ENCODE measurements at regions not wholly inside any gene's neighbourhood (a gene's known extent, or its start where the extent isn't known, plus 50 kb on each side); places are given as distances from the start of the nearest gene placed in this dataset.

GRCh38 chr10:56266120-56266519 lies 94.9 kb downstream of the ZWINT start:
- Histone ChIP-seq H3K4me1 (no peaks in the 10 kb centered on the region), H3K27ac (replicated peaks) (no peak overlapping the region), H3K36me3 (no peaks in the 10 kb centered on the region), H3K4me3 (no peak overlapping the region), H3K27me3 (ENCODE audit: low read depth) (no peaks in the 10 kb centered on the region), H3K9me3 (replicated peaks) (no peaks in the 10 kb centered on the region)
- TF ChIP-seq, protein P1, sequence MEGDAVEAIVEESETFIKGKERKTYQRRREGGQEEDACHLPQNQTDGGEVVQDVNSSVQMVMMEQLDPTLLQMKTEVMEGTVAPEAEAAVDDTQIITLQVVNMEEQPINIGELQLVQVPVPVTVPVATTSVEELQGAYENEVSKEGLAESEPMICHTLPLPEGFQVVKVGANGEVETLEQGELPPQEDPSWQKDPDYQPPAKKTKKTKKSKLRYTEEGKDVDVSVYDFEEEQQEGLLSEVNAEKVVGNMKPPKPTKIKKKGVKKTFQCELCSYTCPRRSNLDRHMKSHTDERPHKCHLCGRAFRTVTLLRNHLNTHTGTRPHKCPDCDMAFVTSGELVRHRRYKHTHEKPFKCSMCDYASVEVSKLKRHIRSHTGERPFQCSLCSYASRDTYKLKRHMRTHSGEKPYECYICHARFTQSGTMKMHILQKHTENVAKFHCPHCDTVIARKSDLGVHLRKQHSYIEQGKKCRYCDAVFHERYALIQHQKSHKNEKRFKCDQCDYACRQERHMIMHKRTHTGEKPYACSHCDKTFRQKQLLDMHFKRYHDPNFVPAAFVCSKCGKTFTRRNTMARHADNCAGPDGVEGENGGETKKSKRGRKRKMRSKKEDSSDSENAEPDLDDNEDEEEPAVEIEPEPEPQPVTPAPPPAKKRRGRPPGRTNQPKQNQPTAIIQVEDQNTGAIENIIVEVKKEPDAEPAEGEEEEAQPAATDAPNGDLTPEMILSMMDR (IDR thresholded peaks at IDR 0.05; ENCODE audit: borderline replicate concordance), result no peak
- DNase-seq, result no peak
- intact Hi-C loops (cut with micrococcal nuclease), result no loop called here

DNA sequence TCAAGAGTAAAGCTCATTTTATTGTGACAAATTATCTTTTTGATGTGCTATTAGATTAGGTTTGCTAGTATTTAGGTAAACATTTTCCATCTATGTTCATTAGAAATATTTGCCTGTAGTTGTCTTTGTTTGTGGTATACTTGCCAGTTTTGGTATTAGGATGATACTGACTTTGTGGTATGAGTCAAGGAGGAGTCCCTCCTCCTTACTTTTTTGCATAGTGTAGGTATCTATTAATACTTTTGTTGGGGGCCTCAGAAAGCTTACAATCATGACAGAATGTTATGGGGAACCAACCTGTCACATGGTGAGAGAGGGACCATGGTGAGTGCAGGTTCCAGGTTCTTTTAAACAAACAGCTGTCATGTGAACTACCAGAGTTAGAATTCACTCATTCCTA lies 102.1 kb downstream of the ZWINT start:
- no peak overlapping the region for H3K27ac ChIP-seq (replicated peaks)
- TF ChIP-seq, protein P1 (IDR thresholded peaks at IDR 0.05; ENCODE audit: borderline replicate concordance), result no peak

GRCh38 chr10:56258378-56258777 lies 102.7 kb downstream of the ZWINT start:
- H3K9me3 ChIP-seq (replicated peaks), result peaks cover 4% of the 10 kb centered on the region
- intact Hi-C loops (cut with micrococcal nuclease), result no loop called here

More for the DNA sequence above, 102.1 kb downstream of the ZWINT start:
- Histone ChIP-seq H3K27me3 (ENCODE audit: low read depth) (no peaks in the 10 kb centered on the region), H3K36me3 (no peaks in the 10 kb centered on the region), H3K4me3 (no peak overlapping the region), H3K4me1 (no peaks in the 10 kb centered on the region), H3K9me3 (replicated peaks) (no peaks in the 10 kb centered on the region)
- intact Hi-C loops (cut with micrococcal nuclease), result no loop called here
- DNase-seq, result no peak

DNA sequence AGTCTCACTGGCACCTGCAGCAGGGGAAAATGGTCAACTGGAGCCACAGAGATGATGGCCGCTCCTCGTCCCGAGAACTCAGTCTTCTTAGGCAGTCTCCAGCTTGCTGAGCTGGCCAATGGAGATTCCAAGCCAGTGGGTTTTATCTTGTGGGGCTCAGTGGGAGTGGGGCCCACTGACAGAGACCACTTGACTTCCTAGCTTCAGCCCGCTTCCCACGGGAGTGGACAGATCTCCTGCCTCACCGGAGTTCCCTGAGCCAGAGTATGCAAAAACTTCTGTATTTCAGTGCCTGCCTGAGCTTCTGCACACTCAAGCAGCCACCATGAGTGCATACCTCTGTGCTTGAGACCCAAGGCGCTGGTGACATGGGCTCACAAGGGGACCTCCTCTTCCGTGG lies 105.8 kb downstream of the ZWINT start:
- H3K27me3 ChIP-seq (ENCODE audit: low read depth), result no peaks in the 10 kb centered on the region
- H3K4me1 ChIP-seq, result no peaks in the 10 kb centered on the region
- H3K9me3 ChIP-seq (replicated peaks), result peaks cover 15% of the 10 kb centered on the region
- DNase-seq, result no peak
- H3K36me3 ChIP-seq, result no peaks in the 10 kb centered on the region
- H3K4me3 ChIP-seq, result no peak overlapping the region
- intact Hi-C loops (cut with micrococcal nuclease), result no loop called here
- TF ChIP-seq, protein P1 (IDR thresholded peaks at IDR 0.05; ENCODE audit: borderline replicate concordance), result no peak
- H3K27ac ChIP-seq (replicated peaks), result no peak overlapping the region

More at GRCh38 chr10:56258378-56258777, 102.7 kb downstream of the ZWINT start:
- H3K4me1 ChIP-seq, result no peaks in the 10 kb centered on the region
- no peak for DNase-seq
- H3K27ac ChIP-seq (replicated peaks), result no peak overlapping the region
- H3K4me3 ChIP-seq, result no peak overlapping the region
- TF ChIP-seq, protein P1 (IDR thresholded peaks at IDR 0.05; ENCODE audit: borderline replicate concordance), result no peak
- no peaks in the 10 kb centered on the region for H3K27me3 ChIP-seq (ENCODE audit: low read depth)
- H3K36me3 ChIP-seq, result no peaks in the 10 kb centered on the region

- no peaks in the 10 kb centered on the region for H3K4me1 ChIP-seq
- H3K27me3 ChIP-seq (ENCODE audit: low read depth), result no peaks in the 10 kb centered on the region
- H3K36me3 ChIP-seq, result no peaks in the 10 kb centered on the region
- intact Hi-C loops (cut with micrococcal nuclease), result no loop called here
- TF ChIP-seq, protein P1 (IDR thresholded peaks at IDR 0.05; ENCODE audit: borderline replicate concordance), result no peak
- no peak overlapping the region for H3K27ac ChIP-seq (replicated peaks)
- no peaks in the 10 kb centered on the region for H3K9me3 ChIP-seq (replicated peaks)
- no peak overlapping the region for H3K4me3 ChIP-seq
- no peak for DNase-seq
Measured at GRCh38 chr10:56240471-56240870, 120.6 kb downstream of the ZWINT start.

- Histone ChIP-seq H3K4me3 (no peak overlapping the region), H3K27ac (replicated peaks) (no peak overlapping the region), H3K4me1 (no peaks in the 10 kb centered on the region), H3K36me3 (no peaks in the 10 kb centered on the region), H3K27me3 (ENCODE audit: low read depth) (no peaks in the 10 kb centered on the region), H3K9me3 (replicated peaks) (no peaks in the 10 kb centered on the region)
- DNase-seq, result no peak
- intact Hi-C loops (cut with micrococcal nuclease), result no loop called here
- TF ChIP-seq, protein P1 (IDR thresholded peaks at IDR 0.05; ENCODE audit: borderline replicate concordance), result no peak
Measured at GRCh38 chr10:56231436-56231835, 129.6 kb downstream of the ZWINT start.
